Neural crest cell (in vitro differentiated cells): ENCODE measurements at regions not wholly inside any gene's neighbourhood (a gene's known extent, or its start where the extent isn't known, plus 50 kb on each side); places are given as distances from the start of the nearest gene placed in this dataset.

Experiments used
- DNase-seq: peaks from one replicate; pipeline ENCODE4 v3.0.0; 2021; ENCODE audit warnings: low read depth, mixed read lengths, low spot score
- H3K27ac Mint-ChIP-seq: one replicate; pipeline ENCODE4 v1.8.0; 2021; ENCODE audit warnings: mild to moderate bottlenecking, mixed read lengths; ENCODE audit not compliant: unreplicated experiment
- H3K27me3 Mint-ChIP-seq: 2 replicates; pipeline ENCODE4 v1.8.0; 2021; ENCODE audit warnings: low read depth, mild to moderate bottlenecking, mixed read lengths
- H3K36me3 Mint-ChIP-seq: 2 replicates; pipeline ENCODE4 v1.8.0; 2021; ENCODE audit warnings: low read depth, mild to moderate bottlenecking, mixed read lengths
- H3K4me1 Mint-ChIP-seq: 2 replicates; pipeline ENCODE4 v1.8.0; 2021; ENCODE audit warnings: mixed read lengths
- H3K4me3 Mint-ChIP-seq: one replicate; pipeline ENCODE4 v1.8.0; 2021; ENCODE audit warnings: mild to moderate bottlenecking, mixed read lengths
- H3K9me3 Mint-ChIP-seq: 2 replicates; pipeline ENCODE4 v1.8.0; 2021; ENCODE audit warnings: mixed read lengths
- TF ChIP-seq, protein P1 (sequence below): fragments of 200-600 bp; sonication (generic); conservative IDR thresholded peaks from 2 replicates; pipeline ENCODE4 v1.5.0; 2021; ENCODE audit warnings: antibody characterized with exemption, mild to moderate bottlenecking

- H3K27me3 Mint-ChIP-seq: peaks cover 42% of the 10 kb centered on the region
- H3K4me3 Mint-ChIP-seq: no peak overlapping the region
- no peak for DNase-seq
- no peaks in the 10 kb centered on the region for H3K36me3 Mint-ChIP-seq
- H3K27ac Mint-ChIP-seq: no peak overlapping the region
- H3K4me1 Mint-ChIP-seq: peaks cover 7% of the 10 kb centered on the region
- peaks cover 2% of the 10 kb centered on the region for H3K9me3 Mint-ChIP-seq
- TF ChIP-seq, protein P1, sequence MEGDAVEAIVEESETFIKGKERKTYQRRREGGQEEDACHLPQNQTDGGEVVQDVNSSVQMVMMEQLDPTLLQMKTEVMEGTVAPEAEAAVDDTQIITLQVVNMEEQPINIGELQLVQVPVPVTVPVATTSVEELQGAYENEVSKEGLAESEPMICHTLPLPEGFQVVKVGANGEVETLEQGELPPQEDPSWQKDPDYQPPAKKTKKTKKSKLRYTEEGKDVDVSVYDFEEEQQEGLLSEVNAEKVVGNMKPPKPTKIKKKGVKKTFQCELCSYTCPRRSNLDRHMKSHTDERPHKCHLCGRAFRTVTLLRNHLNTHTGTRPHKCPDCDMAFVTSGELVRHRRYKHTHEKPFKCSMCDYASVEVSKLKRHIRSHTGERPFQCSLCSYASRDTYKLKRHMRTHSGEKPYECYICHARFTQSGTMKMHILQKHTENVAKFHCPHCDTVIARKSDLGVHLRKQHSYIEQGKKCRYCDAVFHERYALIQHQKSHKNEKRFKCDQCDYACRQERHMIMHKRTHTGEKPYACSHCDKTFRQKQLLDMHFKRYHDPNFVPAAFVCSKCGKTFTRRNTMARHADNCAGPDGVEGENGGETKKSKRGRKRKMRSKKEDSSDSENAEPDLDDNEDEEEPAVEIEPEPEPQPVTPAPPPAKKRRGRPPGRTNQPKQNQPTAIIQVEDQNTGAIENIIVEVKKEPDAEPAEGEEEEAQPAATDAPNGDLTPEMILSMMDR: no peak
These were observed 81.2 kb downstream of the ADRA2C start for GRCh38 chr4:3847211-3847940.

DNA sequence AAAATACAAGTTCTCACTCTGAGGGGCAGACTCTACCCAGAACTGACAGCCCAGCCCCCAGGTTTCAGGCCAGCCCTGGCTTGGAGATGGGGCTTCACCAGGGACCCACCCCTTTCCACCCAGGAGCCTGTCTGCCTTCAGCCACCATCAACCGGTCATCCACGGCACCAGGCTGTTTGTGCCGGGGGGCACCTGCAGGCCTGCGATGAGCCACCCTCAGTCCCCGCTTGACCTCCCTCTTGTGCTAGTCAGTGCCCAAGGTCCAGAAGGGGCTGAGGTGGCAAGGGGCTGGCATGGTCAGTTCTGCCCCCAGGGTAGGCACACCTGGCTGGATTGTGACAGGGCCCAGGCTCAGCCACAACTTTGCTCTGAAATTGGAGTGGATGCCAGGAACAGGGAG, 82.1 kb downstream of the ADRA2C start:
- H3K4me1 Mint-ChIP-seq: peaks cover 7% of the 10 kb centered on the region
- H3K27ac Mint-ChIP-seq: no peak overlapping the region
- H3K36me3 Mint-ChIP-seq: no peaks in the 10 kb centered on the region
- peaks cover 2% of the 10 kb centered on the region for H3K9me3 Mint-ChIP-seq
- peaks cover 50% of the 10 kb centered on the region for H3K27me3 Mint-ChIP-seq
- DNase-seq: no peak
- TF ChIP-seq, protein P1: no peak
- H3K4me3 Mint-ChIP-seq: no peak overlapping the region

GRCh38 chr4:3849140-3849539, 83.0 kb downstream of the ADRA2C start:
- TF ChIP-seq, protein P1: no peak
- Mint-ChIP-seq H3K4me1 (peaks cover 7% of the 10 kb centered on the region), H3K27me3 (peaks cover 53% of the 10 kb centered on the region), H3K9me3 (peaks cover 2% of the 10 kb centered on the region), H3K27ac (no peak overlapping the region), H3K4me3 (no peak overlapping the region), H3K36me3 (no peaks in the 10 kb centered on the region)
- DNase-seq: no peak

GRCh38 chr4:3850128-3850527, 83.9 kb downstream of the ADRA2C start:
- Mint-ChIP-seq H3K4me3 (no peak overlapping the region), H3K4me1 (peaks cover 7% of the 10 kb centered on the region), H3K27me3 (peaks cover 54% of the 10 kb centered on the region), H3K36me3 (no peaks in the 10 kb centered on the region), H3K27ac (no peak overlapping the region), H3K9me3 (peaks cover 2% of the 10 kb centered on the region)
- DNase-seq: no peak
- TF ChIP-seq, protein P1: no peak

DNA sequence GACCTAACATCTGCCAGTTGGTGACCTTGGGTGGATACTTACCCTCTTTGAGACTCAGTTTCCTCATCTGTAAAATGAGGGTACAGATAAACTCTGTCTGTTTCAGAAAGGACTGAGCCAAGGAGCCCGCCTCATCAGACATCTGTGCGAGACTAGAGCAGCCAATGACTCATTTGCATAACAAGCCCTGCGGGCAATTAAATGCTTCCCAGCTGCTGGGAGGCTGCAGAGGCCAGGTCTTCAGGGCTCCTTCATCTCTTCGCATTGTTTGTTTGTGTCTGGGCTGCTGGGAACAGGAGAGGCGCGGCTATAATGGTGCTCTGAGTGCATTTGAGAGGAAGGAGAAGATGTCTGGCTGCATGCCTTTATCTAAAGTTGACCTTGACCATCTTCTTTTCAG, 85.0 kb downstream of the ADRA2C start:
- H3K4me1 Mint-ChIP-seq: peaks cover 7% of the 10 kb centered on the region
- TF ChIP-seq, protein P1: no peak
- H3K9me3 Mint-ChIP-seq: peaks cover 2% of the 10 kb centered on the region
- H3K27ac Mint-ChIP-seq: no peak overlapping the region
- no peaks in the 10 kb centered on the region for H3K36me3 Mint-ChIP-seq
- no peak for DNase-seq
- H3K4me3 Mint-ChIP-seq: no peak overlapping the region
- H3K27me3 Mint-ChIP-seq: peaks cover 64% of the 10 kb centered on the region
